ENCODE measurements at regions not wholly inside any gene's neighbourhood (a gene's known extent, or its start where the extent isn't known, plus 50 kb on each side); places are given as distances from the start of the nearest gene placed in this dataset.
A peak's percentile ranks its signal among the peaks of the same experiment; 100 is the strongest.

GRCh38 chr6:168741942-168742782 lies 301.2 kb downstream of the SMOC2 start:
- DNase-seq (ENCODE audit: low spot score in 2 of 2) (peak in 1 of 2 donors; percentile 48), FAIRE-seq (no peak)

- FAIRE-seq = no peak
These were observed 300.3 kb downstream of the SMOC2 start for GRCh38 chr6:168741305-168741704.

DNA sequence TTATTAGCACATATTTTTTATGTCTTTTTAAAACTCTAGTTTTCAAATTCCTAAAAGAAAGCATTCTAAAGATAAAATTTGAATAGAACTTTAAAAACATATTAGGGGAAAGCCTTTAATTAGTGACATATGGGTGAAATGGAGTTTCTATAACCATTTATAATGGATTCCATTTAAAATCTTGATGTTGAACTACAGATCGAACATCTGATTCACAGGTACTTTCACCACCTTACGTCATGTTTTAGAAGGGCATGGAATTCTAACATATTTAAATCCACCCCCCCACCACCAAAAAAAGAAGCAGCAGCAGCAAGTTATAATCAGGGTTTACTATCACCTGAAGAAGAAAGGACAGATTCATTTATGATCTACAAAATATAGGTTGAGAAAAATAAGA lies 298.4 kb downstream of the SMOC2 start:
- DNase-seq (ENCODE audit: low spot score in 2 of 2) (no peak), FAIRE-seq (no peak)

More at GRCh38 chr6:168741305-168741704, 300.3 kb downstream of the SMOC2 start:
- DNase-seq (ENCODE audit: low spot score in 2 of 2) = no peak

DNA sequence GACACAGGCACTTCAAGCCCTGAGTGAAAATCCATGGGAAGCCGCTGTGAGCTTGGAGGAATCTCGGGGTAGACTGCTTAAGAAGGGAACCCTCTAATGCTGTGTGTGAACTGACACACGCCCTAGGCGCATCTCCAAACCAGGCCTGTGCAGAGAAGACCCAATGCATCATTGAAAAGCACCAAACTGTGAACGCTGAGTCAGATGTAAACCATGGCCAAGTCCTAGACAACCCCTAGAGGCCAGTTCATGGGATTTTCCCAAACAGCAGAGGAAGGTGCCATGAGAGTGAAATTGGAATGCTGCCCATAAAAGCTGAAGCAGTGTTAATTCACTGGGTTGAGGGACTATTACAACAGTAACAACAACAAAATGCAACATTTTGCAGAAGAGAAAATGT lies 296.5 kb downstream of the SMOC2 start:
- DNase-seq (ENCODE audit: low spot score in 2 of 2) = no peak
- FAIRE-seq = no peak

- DNase-seq (ENCODE audit: low spot score in 2 of 2) (no peak), FAIRE-seq (no peak)
These were observed 296.0 kb downstream of the SMOC2 start for GRCh38 chr6:168737014-168737413.

GRCh38 chr6:168736039-168736438 lies 295.1 kb downstream of the SMOC2 start:
- no peak for FAIRE-seq
- no peak for DNase-seq (ENCODE audit: low spot score in 2 of 2)

DNA sequence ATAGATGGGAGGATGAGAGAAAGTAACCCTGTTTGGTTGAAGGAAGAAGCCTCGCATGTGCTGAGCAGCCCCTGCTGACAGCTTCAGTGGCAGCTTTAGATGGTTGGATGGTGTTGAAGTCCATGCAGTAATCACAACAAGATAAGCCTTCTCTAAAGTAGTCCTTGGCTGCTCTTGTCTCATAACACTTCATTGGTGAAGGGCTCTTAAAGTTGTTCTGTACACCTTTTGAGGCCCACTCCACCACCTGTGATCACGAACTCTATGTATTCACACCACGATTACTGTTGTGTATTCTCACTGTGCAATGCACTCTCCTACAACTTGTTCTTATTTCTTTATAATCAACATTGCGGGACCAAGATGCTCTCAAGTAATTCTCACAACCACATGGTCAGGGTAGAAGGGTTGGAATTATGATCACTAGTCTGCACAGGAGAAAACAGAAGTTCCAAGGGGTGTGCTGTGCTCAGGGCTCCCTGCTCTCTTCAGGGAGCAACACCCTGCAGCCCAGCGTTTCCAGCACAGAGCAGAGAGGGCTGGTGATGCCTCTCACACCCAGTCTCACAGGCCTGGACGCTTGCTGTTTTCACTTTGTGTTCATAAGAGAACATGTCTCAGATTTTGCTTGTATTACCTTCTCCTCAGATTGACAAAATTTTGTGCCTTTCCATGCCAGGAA lies 294.4 kb downstream of the SMOC2 start:
- no peak for DNase-seq (ENCODE audit: low spot score in 2 of 2)
- no peak for FAIRE-seq

- no peak for FAIRE-seq
- DNase-seq (ENCODE audit: low spot score in 2 of 2) = no peak
These were observed 293.5 kb downstream of the SMOC2 start for GRCh38 chr6:168734523-168734922.

DNA sequence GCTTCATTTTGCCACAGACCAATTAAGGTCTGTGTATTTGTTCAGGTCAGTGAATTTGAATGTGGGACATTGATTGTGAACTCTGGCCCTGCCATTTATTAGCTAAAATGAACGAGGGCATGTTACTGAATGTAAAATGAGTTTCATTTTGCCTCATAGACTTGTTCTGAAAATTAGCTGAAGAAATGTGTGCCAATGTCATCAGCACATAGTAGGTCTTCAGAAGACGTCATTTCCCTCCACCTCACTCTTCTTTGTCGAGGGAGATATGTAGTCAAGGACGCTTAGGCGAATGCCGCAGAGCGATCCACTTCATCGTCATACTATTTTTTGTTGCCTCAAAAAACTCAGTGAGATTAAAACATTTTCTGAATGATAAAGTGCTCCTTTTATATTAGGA lies 291.7 kb downstream of the SMOC2 start:
- no peak for DNase-seq (ENCODE audit: low spot score in 2 of 2)
- no peak for FAIRE-seq

DNA sequence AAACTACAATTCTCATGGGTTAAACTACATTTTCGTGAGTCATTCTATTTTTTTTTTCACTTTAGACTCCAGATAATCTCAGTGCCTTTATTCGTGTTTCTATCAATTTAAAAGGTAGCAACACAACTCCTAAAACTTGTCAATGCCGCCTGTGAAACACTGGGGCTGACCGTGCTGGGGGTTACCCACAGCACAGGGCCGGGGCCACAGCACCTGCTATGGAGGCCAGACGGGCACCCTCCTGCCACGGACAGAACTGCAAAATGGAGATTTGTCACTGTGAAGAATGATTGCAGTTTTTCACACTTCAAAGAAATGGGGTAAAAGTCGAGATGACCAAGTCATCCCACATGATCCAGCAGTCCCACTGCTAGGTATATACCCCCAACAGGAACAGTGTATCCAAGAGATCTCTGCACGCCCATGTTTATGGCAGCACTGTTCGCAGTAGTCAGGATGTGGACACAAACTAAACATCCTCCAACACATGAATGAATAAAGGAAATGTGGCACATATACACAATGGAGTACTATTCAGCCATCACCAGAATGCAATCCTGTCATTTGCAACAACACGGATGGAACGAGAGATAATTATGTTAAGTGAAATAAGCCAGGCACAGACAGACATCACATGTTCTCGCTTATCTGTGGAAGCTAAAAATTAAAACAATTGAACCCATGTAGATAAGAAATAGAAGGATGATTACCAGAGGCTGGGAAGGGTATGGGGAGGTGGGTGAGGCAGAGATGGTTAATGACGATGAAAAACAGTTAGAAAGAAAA lies 290.1 kb downstream of the SMOC2 start:
- FAIRE-seq (no peak), DNase-seq (ENCODE audit: low spot score in 2 of 2) (no peak)

- DNase-seq (ENCODE audit: low spot score in 2 of 2) (no peak), FAIRE-seq (no peak)
These were observed 287.1 kb downstream of the SMOC2 start for GRCh38 chr6:168728056-168728455.

GRCh38 chr6:168726312-168726856 lies 285.4 kb downstream of the SMOC2 start:
- FAIRE-seq = no peak
- no peak for DNase-seq (ENCODE audit: low spot score in 2 of 2)

DNA sequence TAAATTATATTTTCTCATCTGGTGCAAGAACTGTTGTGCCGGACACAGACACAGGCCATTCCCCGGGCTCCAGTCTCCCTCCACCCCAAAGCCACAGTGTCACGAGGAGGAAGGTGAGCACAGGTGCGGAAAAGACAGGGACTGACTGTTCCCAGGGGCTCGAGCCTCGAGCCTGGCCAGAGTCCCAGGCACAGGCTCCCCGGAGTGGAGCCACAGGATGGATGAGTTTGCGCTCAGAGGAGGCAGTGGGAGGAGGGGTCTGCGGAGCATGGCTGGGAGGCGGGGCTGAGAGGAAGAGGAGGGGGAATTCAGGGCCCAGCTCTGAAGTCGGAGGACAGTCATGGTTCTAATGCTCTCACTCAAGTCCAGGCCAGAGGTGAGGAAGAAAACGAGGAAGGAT lies 284.8 kb downstream of the SMOC2 start:
- DNase-seq (ENCODE audit: low spot score in 2 of 2) (no peak), FAIRE-seq (no peak)

- FAIRE-seq (no peak), DNase-seq (ENCODE audit: low spot score in 2 of 2) (no peak)
These were observed 283.9 kb downstream of the SMOC2 start for GRCh38 chr6:168724669-168725570.

GRCh38 chr6:168724033-168724432 lies 283.0 kb downstream of the SMOC2 start:
- DNase-seq (ENCODE audit: low spot score in 2 of 2) (no peak), FAIRE-seq (no peak)

GRCh38 chr6:168722397-168722796 lies 281.4 kb downstream of the SMOC2 start:
- DNase-seq (ENCODE audit: low spot score in 2 of 2) = no peak
- FAIRE-seq = no peak

- DNase-seq (ENCODE audit: low spot score in 2 of 2) (no peak), FAIRE-seq (no peak)
These were observed 280.6 kb downstream of the SMOC2 start for GRCh38 chr6:168721571-168721970.

DNA sequence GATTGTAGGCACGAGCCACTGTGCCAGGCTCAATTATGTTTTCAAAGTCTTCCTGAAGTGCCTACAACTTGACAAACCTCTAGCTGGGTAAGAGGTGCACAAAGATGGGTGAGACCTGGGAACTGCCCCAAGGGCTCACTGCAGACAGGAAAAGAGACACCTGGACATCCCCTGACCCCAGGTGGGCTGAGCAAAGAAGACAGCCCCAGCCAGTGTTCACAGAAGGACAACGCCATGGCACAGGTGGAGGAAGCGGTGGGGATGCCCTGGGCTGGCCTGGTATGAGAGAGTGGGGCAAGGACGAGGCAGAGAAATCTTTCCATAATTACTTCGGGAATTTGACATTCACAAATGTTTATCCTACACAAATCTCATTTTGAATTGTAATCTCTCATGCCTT lies 278.9 kb downstream of the SMOC2 start:
- no peak for DNase-seq (ENCODE audit: low spot score in 2 of 2)
- no peak for FAIRE-seq

GRCh38 chr6:168718821-168719475 lies 278.0 kb downstream of the SMOC2 start:
- DNase-seq (ENCODE audit: low spot score in 2 of 2) (no peak), FAIRE-seq (no peak)

All from frontal cortex (tissue), 3 donors.